HEK293 (cell line): ENCODE measurements at regions not wholly inside any gene's neighbourhood (a gene's known extent, or its start where the extent isn't known, plus 50 kb on each side); places are given as distances from the start of the nearest gene placed in this dataset.

ENCODE experiments used
- CTCF ChIA-PET: fragments of 350-600 bp; formaldehyde crosslinking; extraction: SDS; loops from one replicate; lab custom pipeline; 2021; ENCODE audit warnings: antibody characterized with exemption; lab: Yijun Ruan, JAX
- POLR2A ChIA-PET: fragments of 300-600 bp; formaldehyde crosslinking; extraction: SDS; loops from one replicate; lab custom pipeline; 2020; ENCODE audit warnings: antibody characterized with exemption, inconsistent platforms; lab: Yijun Ruan, JAX
- H3K27ac ChIP-seq: fragments of 200-500 bp; sonication (Bioruptor generic); 2 replicates; pipeline ENCODE4 v1.5.1; 2014; ENCODE audit warnings: low read depth, low read length, control low read depth, inconsistent platforms; ENCODE audit errors: extremely low read depth
- H3K36me3 ChIP-seq, 2 experiments: fragments of 200-500 bp in 1 of 2; sonication (Bioruptor generic) in 1 of 2; 1 replicate in 1 of 2; 2 replicates in 1 of 2; pipeline ENCODE4 v1.5.1; 2014 to 2017; ENCODE audit warnings: inconsistent platforms in 2 of 2, low read length in 2 of 2; ENCODE audit not compliant: control insufficient read depth in 2 of 2, insufficient read depth in 1 of 2
- H3K4me1 ChIP-seq: fragments of 200-500 bp; sonication (Bioruptor generic); 2 replicates; pipeline ENCODE4 v1.5.1; 2014; ENCODE audit warnings: mild to moderate bottlenecking, low read length, inconsistent platforms; ENCODE audit not compliant: control insufficient read depth, insufficient read depth
- H3K4me3 ChIP-seq: 2 replicates; pipeline ENCODE4 v1.5.1; 2011; ENCODE audit warnings: low read depth, mild to moderate bottlenecking, control low read depth, low read length, moderate library complexity
- H3K9me3 ChIP-seq: fragments of 200-500 bp; sonication (Bioruptor generic); 2 replicates; pipeline ENCODE4 v1.5.1; 2014; ENCODE audit warnings: low read depth, low read length, inconsistent platforms; ENCODE audit not compliant: control insufficient read depth, insufficient read depth
- KLF9 ChIP-seq: fragments of 450-650 bp; formaldehyde crosslinking; IDR thresholded peaks from 2 replicates; pipeline ENCODE4 v1.5.1; 2016; ENCODE audit warnings: missing biosample characterization, missing genetic modification characterization, low read depth
- PRDM10 ChIP-seq: fragments of 450-650 bp; formaldehyde crosslinking; IDR thresholded peaks from 2 replicates; pipeline ENCODE4 v1.5.1; 2016; ENCODE audit warnings: missing biosample characterization, missing genetic modification characterization
- PRDM4 ChIP-seq: fragments of 450-650 bp; formaldehyde crosslinking; IDR thresholded peaks from 2 replicates; pipeline ENCODE4 v1.5.1; 2017; ENCODE audit warnings: missing biosample characterization, missing genetic modification characterization
- SP2 ChIP-seq: fragments of 450-650 bp; formaldehyde crosslinking; IDR thresholded peaks from 2 replicates; pipeline ENCODE4 v1.5.1; 2016; ENCODE audit warnings: missing biosample characterization, missing genetic modification characterization
- TCF7L2 ChIP-seq: IDR thresholded peaks from 2 replicates; pipeline ENCODE4 v1.6.1; 2011; ENCODE audit warnings: low read depth, mild to moderate bottlenecking, inconsistent platforms, low read length, moderate library complexity, borderline replicate concordance
- ZBTB21 ChIP-seq: fragments of 450-650 bp; formaldehyde crosslinking; IDR thresholded peaks from 2 replicates; pipeline ENCODE4 v1.5.1; 2017; ENCODE audit warnings: missing biosample characterization, missing genetic modification characterization
- ZBTB44 ChIP-seq: fragments of 450-650 bp; IDR thresholded peaks from 2 replicates; pipeline ENCODE4 v1.5.1; 2018; ENCODE audit warnings: missing biosample characterization, mild to moderate bottlenecking, missing genetic modification characterization
- ZNF138 ChIP-seq: fragments of 450-650 bp; formaldehyde crosslinking; IDR thresholded peaks from 2 replicates; pipeline ENCODE4 v1.5.1; 2016; ENCODE audit warnings: missing biosample characterization, missing genetic modification characterization, borderline replicate concordance
- ZNF169 ChIP-seq: fragments of 450-650 bp; formaldehyde crosslinking; IDR thresholded peaks from 2 replicates; pipeline ENCODE4 v1.5.1; 2016; ENCODE audit warnings: missing biosample characterization, missing genetic modification characterization
- ZNF19 ChIP-seq: fragments of 450-650 bp; formaldehyde crosslinking; IDR thresholded peaks from 2 replicates; pipeline ENCODE4; 2016; ENCODE audit warnings: missing biosample characterization, missing genetic modification characterization, low read depth
- ZNF214 ChIP-seq: fragments of 450-650 bp; formaldehyde crosslinking; IDR thresholded peaks from 2 replicates; pipeline ENCODE4 v1.5.1; 2017; ENCODE audit warnings: missing biosample characterization, mild to moderate bottlenecking, missing genetic modification characterization, borderline replicate concordance
- ZNF23 ChIP-seq: fragments of 450-650 bp; formaldehyde crosslinking; IDR thresholded peaks from 2 replicates; pipeline ENCODE4 v1.5.1; 2016; ENCODE audit warnings: missing biosample characterization, missing genetic modification characterization, borderline replicate concordance
- ZNF24 ChIP-seq: fragments of 450-650 bp; formaldehyde crosslinking; IDR thresholded peaks from 2 replicates; pipeline ENCODE4 v1.5.1; 2016; ENCODE audit warnings: missing biosample characterization, missing genetic modification characterization
- ZNF324 ChIP-seq: fragments of 450-650 bp; formaldehyde crosslinking; IDR thresholded peaks from 2 replicates; pipeline ENCODE4 v1.5.1; 2016; ENCODE audit warnings: missing biosample characterization, missing genetic modification characterization
- ZNF48 ChIP-seq: fragments of 450-650 bp; formaldehyde crosslinking; IDR thresholded peaks from 2 replicates; pipeline ENCODE4 v1.5.1; 2016; ENCODE audit warnings: missing biosample characterization, missing genetic modification characterization
- ZNF548 ChIP-seq: fragments of 450-650 bp; formaldehyde crosslinking; IDR thresholded peaks from 2 replicates; pipeline ENCODE4 v1.5.1; 2016; ENCODE audit warnings: missing biosample characterization, missing genetic modification characterization
- ZNF561 ChIP-seq: fragments of 450-650 bp; IDR thresholded peaks from 2 replicates; pipeline ENCODE4 v1.5.1; 2018; ENCODE audit warnings: missing biosample characterization, missing genetic modification characterization, borderline replicate concordance
- ZNF610 ChIP-seq: fragments of 450-650 bp; formaldehyde crosslinking; IDR thresholded peaks from 2 replicates; pipeline ENCODE4 v1.5.1; 2016; ENCODE audit warnings: missing biosample characterization, missing genetic modification characterization, borderline replicate concordance
- ZNF621 ChIP-seq: fragments of 450-650 bp; formaldehyde crosslinking; IDR thresholded peaks from 2 replicates; pipeline ENCODE4 v1.5.1; 2017; ENCODE audit warnings: missing biosample characterization, missing genetic modification characterization
- ZNF626 ChIP-seq: fragments of 450-650 bp; sonication (Bioruptor Pico); formaldehyde crosslinking; IDR thresholded peaks from 2 replicates; pipeline ENCODE4 v1.5.1; 2018; ENCODE audit warnings: missing biosample characterization, missing genetic modification characterization, inconsistent platforms
- ZNF629 ChIP-seq: fragments of 450-650 bp; formaldehyde crosslinking; IDR thresholded peaks from 2 replicates; pipeline ENCODE4 v1.5.1; 2017; ENCODE audit warnings: missing biosample characterization, missing genetic modification characterization
- ZNF654 ChIP-seq: fragments of 450-650 bp; formaldehyde crosslinking; IDR thresholded peaks from 2 replicates; pipeline ENCODE4 v1.5.1; 2016; ENCODE audit warnings: low read depth, missing biosample characterization, missing genetic modification characterization
- ZNF785 ChIP-seq: fragments of 450-650 bp; formaldehyde crosslinking; IDR thresholded peaks from 2 replicates; pipeline ENCODE4 v1.5.1; 2016; ENCODE audit warnings: missing biosample characterization, missing genetic modification characterization
- ZSCAN5A ChIP-seq: fragments of 450-650 bp; formaldehyde crosslinking; IDR thresholded peaks from 2 replicates; pipeline ENCODE4 v1.5.1; 2016; ENCODE audit warnings: missing biosample characterization, missing genetic modification characterization

GRCh38 chr5:30626557-30626956 lies 566.9 kb upstream of the CDH6 start:
- Histone ChIP-seq H3K4me3 (no peak overlapping the region), H3K4me1 (no peaks in the 10 kb centered on the region), H3K36me3 (no peaks in the 10 kb centered on the region), H3K27ac (no peak overlapping the region), H3K9me3 (no peaks in the 10 kb centered on the region)
- ChIA-PET CTCF (no interaction called here), POLR2A (no interaction called here)
- TF ChIP-seq ZNF561 (no peak), ZNF621 (tag by site-specific recombination) (no peak), ZBTB21 (tag by site-specific recombination) (no peak), ZNF629 (no peak), ZNF785 (tag by site-specific recombination) (no peak), ZNF169 (no peak), SP2 (tag by site-specific recombination) (no peak)

- no peaks in the 10 kb centered on the region for H3K4me1 ChIP-seq
- H3K9me3 ChIP-seq: no peaks in the 10 kb centered on the region
- TF ChIP-seq ZNF214: no peak
- TF ChIP-seq ZNF626 (tag by site-specific recombination): no peak
- no peak for TF ChIP-seq ZBTB44
- no peak for TF ChIP-seq TCF7L2
- H3K27ac ChIP-seq: no peak overlapping the region
- H3K4me3 ChIP-seq: no peak overlapping the region
- ChIA-PET POLR2A (no interaction called here), CTCF (interaction anchor here (0.6 kb wide), 1 partner anchor 1301 kb away, joined by 3 read pairs; no protein-coding TSS in a partner anchor)
- H3K36me3 ChIP-seq: no peaks in the 10 kb centered on the region
Measured at GRCh38 chr5:30620481-30621085, 572.9 kb upstream of the CDH6 start.

GRCh38 chr5:30608501-30608900 lies 585.0 kb upstream of the CDH6 start:
- CTCF ChIA-PET: interaction anchor here (0.8 kb wide), 1 partner anchor 252 kb away, joined by 4 read pairs; no protein-coding TSS in a partner anchor
- POLR2A ChIA-PET: no interaction called here
- Histone ChIP-seq H3K36me3 (no peaks in the 10 kb centered on the region), H3K27ac (no peak overlapping the region), H3K4me1 (no peaks in the 10 kb centered on the region), H3K4me3 (no peak overlapping the region), H3K9me3 (no peaks in the 10 kb centered on the region)
- TF ChIP-seq PRDM4 (tag by site-specific recombination): no peak
- no peak for TF ChIP-seq ZNF48 (tag by site-specific recombination)
- no peak for TF ChIP-seq PRDM10 (tag by site-specific recombination)
- no peak for TF ChIP-seq ZNF19 (tag by site-specific recombination)
- no peak for TF ChIP-seq ZSCAN5A
- TF ChIP-seq ZNF654: no peak
- TF ChIP-seq KLF9 (tag by site-specific recombination): no peak
- no peak for TF ChIP-seq ZNF610
- no peak for TF ChIP-seq ZNF548 (tag by site-specific recombination)
- no peak for TF ChIP-seq ZNF621 (tag by site-specific recombination)
- no peak for TF ChIP-seq ZNF24 (tag by site-specific recombination)
- TF ChIP-seq ZNF324 (tag by site-specific recombination): no peak
- no peak for TF ChIP-seq ZNF138
- no peak for TF ChIP-seq ZNF169
- TF ChIP-seq ZNF23 (tag by site-specific recombination): no peak
